ENCODE measurements at regions not wholly inside any gene's neighbourhood (a gene's known extent, or its start where the extent isn't known, plus 50 kb on each side); places are given as distances from the start of the nearest gene placed in this dataset.

GRCh38 chr20:54415967-54416366 lies 59.4 kb upstream of the DOK5 start:
- H3K4me3 ChIP-seq (ENCODE audit: low read depth, low read length): no peak overlapping the region
- no peak for DNase-seq (ENCODE audit: low read depth)
- no peak for TF ChIP-seq CTCF (IDR thresholded peaks at IDR 0.05; ENCODE audit: control insufficient read depth, extremely low read depth, insufficient read depth)

- DNase-seq (ENCODE audit: low read depth): no peak
- TF ChIP-seq CTCF (IDR thresholded peaks at IDR 0.05; ENCODE audit: control insufficient read depth, extremely low read depth, insufficient read depth): no peak
- no peak overlapping the region for H3K4me3 ChIP-seq (ENCODE audit: low read depth, low read length)
Measured at GRCh38 chr20:54416770-54417169, 58.6 kb upstream of the DOK5 start.

- DNase-seq (ENCODE audit: low read depth): no peak
- no peak for TF ChIP-seq CTCF (IDR thresholded peaks at IDR 0.05; ENCODE audit: control insufficient read depth, extremely low read depth, insufficient read depth)
- H3K4me3 ChIP-seq (ENCODE audit: low read depth, low read length): no peak overlapping the region
Measured at GRCh38 chr20:54419531-54419930, 55.9 kb upstream of the DOK5 start.

All from LNCaP clone FGC (cell line).